ENCODE measurements at regions not wholly inside any gene's neighbourhood (a gene's known extent, or its start where the extent isn't known, plus 50 kb on each side); places are given as distances from the start of the nearest gene placed in this dataset.

GRCh38 chr20:56750430-56750829 is 121.3 kb downstream of the TFAP2C start:
- Histone ChIP-seq H3K79me2 (ENCODE audit: control insufficient read depth, insufficient read depth, low read length) (no peaks in the 10 kb centered on the region), H3K27me3 (replicated peaks in 1 of 2; ENCODE audit: control insufficient read depth in 2 of 2, insufficient read depth in 2 of 2, low read length in 1 of 2) (peaks cover 0 to 2% of the 10 kb centered on the region in 2 experiments; a peak in 2 of 4 replicates), H3K36me3 (ENCODE audit: control insufficient read depth in 2 of 2, insufficient read depth in 2 of 2, low read length in 1 of 2) (no peaks in the 10 kb centered on the region), H3K4me2 (ENCODE audit: control insufficient read depth, insufficient read depth) (no peak overlapping the region), H3K4me1 (ENCODE audit: control insufficient read depth, insufficient read depth, low read length) (no peaks in the 10 kb centered on the region), H2AFZ (ENCODE audit: control insufficient read depth, low read depth, low read length) (no peak overlapping the region), H3K27ac (ENCODE audit: control insufficient read depth, insufficient read depth) (no peak overlapping the region), H3K4me3 (no peak overlapping the region), H4K20me1 (ENCODE audit: control insufficient read depth, insufficient read depth) (no peaks in the 10 kb centered on the region), H3K9ac (ENCODE audit: control insufficient read depth, insufficient read depth, low read length) (no peak overlapping the region), H3K9me3 (replicated peaks; ENCODE audit: control insufficient read depth, insufficient read depth, low read length) (no peaks in the 10 kb centered on the region)
- no peak for TF ChIP-seq YY1 (IDR thresholded peaks at IDR 0.05; ENCODE audit: low read depth, low read length)
- no peak for TF ChIP-seq BACH1 (IDR thresholded peaks at IDR 0.05; ENCODE audit: borderline replicate concordance)
- TF ChIP-seq YBX1 (IDR thresholded peaks at IDR 0.05): no peak
- TF ChIP-seq ZNF384 (IDR thresholded peaks at IDR 0.05; ENCODE audit: borderline replicate concordance, low read depth, low read length): no peak
- no peak for TF ChIP-seq MXI1 (IDR thresholded peaks at IDR 0.05; ENCODE audit: low read depth, low read length)
- TF ChIP-seq, protein P1, sequence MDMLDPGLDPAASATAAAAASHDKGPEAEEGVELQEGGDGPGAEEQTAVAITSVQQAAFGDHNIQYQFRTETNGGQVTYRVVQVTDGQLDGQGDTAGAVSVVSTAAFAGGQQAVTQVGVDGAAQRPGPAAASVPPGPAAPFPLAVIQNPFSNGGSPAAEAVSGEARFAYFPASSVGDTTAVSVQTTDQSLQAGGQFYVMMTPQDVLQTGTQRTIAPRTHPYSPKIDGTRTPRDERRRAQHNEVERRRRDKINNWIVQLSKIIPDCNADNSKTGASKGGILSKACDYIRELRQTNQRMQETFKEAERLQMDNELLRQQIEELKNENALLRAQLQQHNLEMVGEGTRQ (IDR thresholded peaks at IDR 0.05; ENCODE audit: borderline replicate concordance, low read depth, low read length): no peak
- no peak for TF ChIP-seq CEBPB (IDR thresholded peaks at IDR 0.05; ENCODE audit: borderline replicate concordance in 1 of 2, low read depth in 2 of 2, low read length in 2 of 2)
- TF ChIP-seq SUPT20H (IDR thresholded peaks at IDR 0.05; ENCODE audit: borderline replicate concordance, control insufficient read depth, low read depth, low read length): no peak
- no peak for TF ChIP-seq ASH2L (IDR thresholded peaks at IDR 0.05; ENCODE audit: borderline replicate concordance, low read depth)
- no peak for TF ChIP-seq BHLHE40 (IDR thresholded peaks at IDR 0.05; ENCODE audit: borderline replicate concordance in 1 of 2, low read depth in 2 of 2, low read length in 1 of 2)
- intact Hi-C loops (cut with micrococcal nuclease; ENCODE audit: unreplicated experiment): no loop called here
- no peak for FAIRE-seq
- ChIA-PET POLR2A (no interaction called here), RAD21 (ENCODE audit: unreplicated experiment) (no interaction called here), SMC1A (ENCODE audit: uncharacterized antibody, unreplicated experiment) (no interaction called here), CTCF (no interaction called here)
- 17% methylated on average over 14 of the region's 17 CpGs for WGBS (ENCODE audit: insufficient coverage, insufficient replicate concordance, low lambda C conversion rate, missing lambda C conversion rate)
- no peak for ATAC-seq
- BruUV-seq (replicated peaks): no TSS peak
- in situ Hi-C loops (cut with MboI): no loop called here
- no peak for DNase-seq (ENCODE audit: low read depth, low spot score)
